CD4-positive, alpha-beta T cell treated with Interferon gamma for 1 hour (primary cell): ENCODE measurements at regions not wholly inside any gene's neighbourhood (a gene's known extent, or its start where the extent isn't known, plus 50 kb on each side); places are given as distances from the start of the nearest gene placed in this dataset.
A peak's percentile ranks its signal among the peaks of the same experiment; 100 is the strongest.
"Not testable (repeated sequence)": the region's sequence is repeated elsewhere in the genome, so short reads cannot be mapped to it uniquely, and the experiment has no call there.

ENCODE experiments used
- DNase-seq: peaks from one replicate; pipeline ENCODE4 v3.0.0-alpha.2; 2020

GRCh38 chr22:49470741-49471503, 356.8 kb downstream of the BRD1 start:
- no peak for DNase-seq

DNA sequence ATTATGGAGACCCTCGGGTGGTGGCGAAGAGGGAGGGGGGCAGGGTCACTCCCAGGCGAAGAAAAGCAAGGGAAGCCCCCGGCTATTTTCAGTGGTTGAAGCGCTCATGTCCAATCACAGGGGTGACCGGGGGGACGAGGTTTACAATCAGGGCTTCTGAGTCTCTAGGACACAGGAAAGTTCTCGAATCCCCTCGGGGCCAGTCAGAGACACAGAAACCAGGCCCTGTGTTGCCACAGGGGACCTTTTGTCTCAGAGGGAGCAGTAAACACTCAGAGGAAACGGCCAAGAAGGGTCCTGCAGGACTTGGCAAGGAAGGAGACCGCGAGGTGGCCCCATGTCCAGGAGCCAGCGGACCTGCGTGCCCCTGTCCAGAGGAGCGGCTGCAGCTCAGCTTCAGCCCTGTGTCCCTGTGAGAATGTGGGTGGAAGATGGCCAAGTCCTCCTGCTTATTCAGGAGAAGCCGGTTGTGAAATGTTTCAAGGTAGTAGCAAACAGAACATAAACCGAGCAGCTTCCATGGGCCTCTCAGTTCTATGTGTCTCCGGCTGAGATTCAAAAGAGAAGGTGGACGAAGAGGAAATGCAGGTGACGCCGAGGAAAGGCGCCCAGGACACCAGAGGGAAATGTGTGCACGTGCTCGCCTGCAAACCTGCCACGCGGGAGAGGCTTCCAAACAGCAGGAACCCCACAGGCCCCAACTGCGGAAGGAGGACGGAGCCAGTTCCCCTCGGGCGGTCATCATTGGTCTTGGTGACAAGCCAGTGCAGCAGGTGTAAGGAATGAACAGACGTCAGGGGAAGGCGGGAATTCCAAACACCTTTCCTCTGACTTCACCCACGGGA, 357.6 kb downstream of the BRD1 start:
- no peak for DNase-seq

DNA sequence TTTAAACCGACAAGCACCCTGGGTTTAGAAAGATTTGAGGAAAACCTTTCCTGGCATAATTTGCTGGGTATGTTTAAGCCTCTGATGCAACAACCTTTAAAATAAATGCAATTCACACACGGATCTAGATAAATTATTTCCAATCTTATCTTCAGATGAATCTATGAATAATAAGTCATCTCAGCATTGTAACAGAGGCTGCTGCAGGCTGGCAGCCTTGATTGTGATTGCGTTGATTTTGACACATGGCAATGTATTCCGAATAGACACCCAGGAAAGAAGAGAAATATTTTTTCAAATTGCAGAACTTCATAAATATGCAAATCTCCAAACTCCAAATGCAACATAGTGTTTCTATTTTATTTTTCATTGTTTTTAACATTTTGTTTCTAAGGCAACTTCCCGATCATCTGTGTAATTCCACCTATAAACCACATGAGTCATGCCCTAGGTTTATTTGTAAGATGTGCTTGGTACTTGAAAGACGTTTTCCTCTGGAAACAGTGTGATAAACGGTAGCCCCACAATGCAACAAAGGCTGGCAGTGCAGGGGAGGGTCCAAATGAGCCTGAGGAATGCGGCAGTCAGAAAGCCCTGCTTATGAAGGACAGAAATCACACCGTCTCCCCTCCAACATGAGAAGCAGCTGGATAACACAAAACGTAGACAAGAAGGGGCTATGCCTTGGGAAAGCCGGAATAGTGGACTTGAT, 359.0 kb downstream of the BRD1 start:
- no peak for DNase-seq

GRCh38 chr22:49466878-49467595, 360.6 kb downstream of the BRD1 start:
- no peak for DNase-seq

DNA sequence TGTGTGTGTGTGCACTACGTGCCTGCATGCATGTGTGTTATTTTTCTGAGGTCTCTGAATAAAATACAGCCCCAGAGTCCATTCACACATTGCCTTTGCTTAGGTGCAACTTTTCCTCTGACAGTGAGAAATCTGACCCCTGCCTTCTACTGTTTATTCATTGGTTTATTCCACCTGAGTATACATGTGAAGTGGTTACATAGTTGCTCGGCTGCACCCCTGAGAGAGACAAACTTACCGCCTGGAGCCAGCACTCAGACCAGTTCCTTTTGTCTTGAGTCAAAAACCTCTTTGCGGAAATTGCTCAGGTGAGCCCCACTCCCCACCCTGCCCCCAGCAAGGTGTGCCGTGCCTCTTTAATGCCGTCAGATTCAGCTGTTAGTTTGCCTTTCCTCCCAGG, 363.6 kb downstream of the BRD1 start:
- no peak for DNase-seq

DNA sequence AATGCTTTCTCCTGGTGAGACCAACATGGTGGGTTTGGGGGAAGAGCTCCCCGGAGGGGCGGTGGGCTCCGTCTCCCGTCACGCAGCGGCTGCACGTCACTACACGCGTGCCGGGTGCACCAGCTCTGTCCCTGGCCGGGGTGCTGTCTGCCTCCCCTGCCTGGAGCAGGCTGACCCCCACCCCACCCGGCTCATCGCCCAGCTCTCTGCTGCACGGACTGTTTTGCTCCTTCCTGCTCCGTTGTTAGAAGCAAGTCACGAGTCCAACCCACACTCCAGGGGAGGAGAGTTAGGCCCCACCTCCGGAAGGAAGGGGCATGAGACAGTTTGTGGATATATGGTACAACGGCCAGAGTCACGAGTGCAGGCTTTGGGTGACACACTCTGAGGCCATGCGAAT, 364.9 kb downstream of the BRD1 start:
- peak; percentile 25 for DNase-seq

GRCh38 chr22:49462291-49462690, 365.4 kb downstream of the BRD1 start:
- DNase-seq = no peak

GRCh38 chr22:49461674-49462073, 366.0 kb downstream of the BRD1 start:
- no peak for DNase-seq

GRCh38 chr22:49460592-49461281, 366.9 kb downstream of the BRD1 start:
- no peak for DNase-seq

DNA sequence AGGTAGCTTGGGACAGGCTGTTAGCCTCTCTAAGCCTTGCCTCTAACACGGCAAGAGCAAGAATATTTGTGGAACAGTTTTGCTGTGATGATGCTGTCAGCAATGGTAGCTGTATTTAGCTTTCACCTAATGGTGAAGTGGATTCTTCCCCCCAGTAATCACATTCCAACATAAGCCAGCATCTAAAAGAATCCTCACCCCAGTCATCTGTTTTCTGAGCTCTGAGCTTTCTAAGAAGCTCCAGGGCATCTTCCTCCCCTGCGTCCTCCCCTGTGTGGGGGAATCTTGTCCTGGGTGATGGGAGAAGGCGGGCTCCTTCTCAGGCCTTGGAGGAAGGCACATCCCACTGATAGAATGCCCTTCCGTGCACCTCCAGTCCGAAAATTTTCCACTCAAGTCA, 367.6 kb downstream of the BRD1 start:
- DNase-seq = no peak

- no peak for DNase-seq
Observed at GRCh38 chr22:49458708-49459099, 369.0 kb downstream of the BRD1 start.

GRCh38 chr22:49457946-49458707, 369.5 kb downstream of the BRD1 start:
- DNase-seq = no peak

GRCh38 chr22:49457146-49457545, 370.5 kb downstream of the BRD1 start:
- DNase-seq = no peak

GRCh38 chr22:49455595-49455994, 372.1 kb downstream of the BRD1 start:
- no peak for DNase-seq

DNA sequence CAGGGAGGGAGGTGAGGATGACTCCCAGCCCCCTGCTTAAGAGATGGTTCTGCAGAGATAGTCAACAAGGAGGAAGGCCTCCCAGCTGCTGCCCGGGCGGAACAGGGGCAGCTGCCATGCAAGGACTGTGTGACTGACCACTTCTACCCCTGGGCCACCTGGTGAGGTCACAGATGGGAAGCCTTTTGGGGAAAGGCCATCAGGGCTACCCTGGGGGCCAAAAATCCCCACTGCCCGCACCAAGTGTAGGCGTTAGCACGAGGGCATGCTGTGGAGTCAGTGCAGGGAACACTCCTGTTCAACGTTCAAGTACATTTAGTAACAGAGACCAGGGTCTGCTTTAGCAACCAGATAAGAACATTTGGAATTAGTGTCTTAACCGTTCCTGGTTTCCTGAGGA, 372.9 kb downstream of the BRD1 start:
- no peak for DNase-seq

DNA sequence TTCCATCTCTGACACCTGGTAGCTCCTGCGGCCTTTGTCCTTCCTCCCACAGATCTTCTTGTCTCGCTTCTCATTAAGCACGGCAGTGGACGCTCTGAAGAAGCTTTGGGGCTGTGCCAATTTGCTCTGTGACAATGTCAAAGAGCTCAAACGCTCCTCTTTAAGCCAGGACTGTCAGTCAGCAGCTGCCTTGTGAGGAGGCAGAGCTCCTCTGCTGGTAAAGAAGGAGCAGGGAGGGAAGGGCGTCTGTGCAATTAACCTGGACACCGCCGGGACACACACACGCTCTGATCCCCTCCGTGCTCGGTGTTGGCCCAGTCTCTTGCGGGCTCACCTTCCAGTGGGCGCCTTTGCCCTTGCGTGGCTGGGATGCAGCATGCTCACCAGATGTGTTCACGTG, 373.9 kb downstream of the BRD1 start:
- no peak for DNase-seq

DNA sequence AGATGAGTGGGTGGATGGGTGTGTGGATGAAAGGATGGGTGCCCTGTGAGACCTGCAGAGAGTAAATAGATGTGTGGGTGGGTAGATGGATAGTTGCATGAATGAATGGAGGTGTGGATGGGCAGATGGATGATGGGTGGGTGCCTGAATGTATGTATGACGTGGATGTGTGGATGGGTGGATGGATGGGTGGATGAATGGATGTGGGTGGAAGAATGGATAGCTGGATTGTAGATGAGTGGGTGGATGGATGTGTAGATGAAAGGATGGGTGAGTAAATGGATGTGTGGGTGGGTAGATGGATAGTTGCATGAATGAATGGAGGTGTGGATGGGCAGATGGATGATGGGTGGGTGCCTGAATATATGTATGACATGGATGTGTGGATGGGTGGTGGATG, 374.7 kb downstream of the BRD1 start:
- DNase-seq = not testable (repeated sequence)

- DNase-seq = no peak
Observed at GRCh38 chr22:49452362-49452946, 375.2 kb downstream of the BRD1 start.

GRCh38 chr22:49451070-49451840, 376.4 kb downstream of the BRD1 start:
- DNase-seq = no peak

- DNase-seq = no peak
Observed at GRCh38 chr22:49450498-49450897, 377.2 kb downstream of the BRD1 start.
